Astrocyte of the spinal cord (primary cell): ENCODE measurements at regions not wholly inside any gene's neighbourhood (a gene's known extent, or its start where the extent isn't known, plus 50 kb on each side); places are given as distances from the start of the nearest gene placed in this dataset.

ENCODE experiments used
- DNase-seq: peaks from one replicate; pipeline ENCODE4 v3.0.0; 2011; ENCODE audit warnings: low read depth, low spot score
- H3K4me3 ChIP-seq: 2 replicates; pipeline ENCODE4 v1.5.1; 2011; ENCODE audit warnings: low read depth, mild to moderate bottlenecking, low read length, moderate library complexity
- in situ Hi-C: cut with HindIII; loops from 2 replicates; pipeline ENCODE4 v1.10.0; 2017; ENCODE audit warnings: low sequenced_read_pairs
- TF ChIP-seq, protein P1 (sequence below): IDR thresholded peaks from 2 replicates; pipeline ENCODE4 v1.5.1; 2012; ENCODE audit warnings: low read depth, mild to moderate bottlenecking, low read length, inconsistent platforms

DNA sequence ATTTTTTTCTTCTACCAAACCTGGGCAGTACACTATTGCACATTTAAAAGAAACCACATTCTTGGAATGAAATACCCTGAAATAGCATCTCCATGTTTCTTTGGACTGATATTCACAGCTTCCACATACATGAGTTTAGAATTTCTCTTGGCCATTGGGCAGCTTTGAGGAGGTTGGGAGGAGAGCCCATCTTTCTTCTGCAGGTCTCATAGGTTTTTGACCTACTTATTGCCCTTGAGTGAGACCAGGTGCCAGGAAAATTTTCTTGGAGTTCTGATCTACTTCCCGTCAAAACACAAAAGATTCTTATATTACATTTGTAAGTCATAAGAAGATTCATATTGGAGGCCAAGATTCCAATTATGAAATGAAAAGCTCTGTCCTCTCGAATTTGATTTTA is 212.0 kb downstream of the IBTK start:
- DNase-seq, result no peak
- in situ Hi-C loops, result no loop called here
- TF ChIP-seq, protein P1, sequence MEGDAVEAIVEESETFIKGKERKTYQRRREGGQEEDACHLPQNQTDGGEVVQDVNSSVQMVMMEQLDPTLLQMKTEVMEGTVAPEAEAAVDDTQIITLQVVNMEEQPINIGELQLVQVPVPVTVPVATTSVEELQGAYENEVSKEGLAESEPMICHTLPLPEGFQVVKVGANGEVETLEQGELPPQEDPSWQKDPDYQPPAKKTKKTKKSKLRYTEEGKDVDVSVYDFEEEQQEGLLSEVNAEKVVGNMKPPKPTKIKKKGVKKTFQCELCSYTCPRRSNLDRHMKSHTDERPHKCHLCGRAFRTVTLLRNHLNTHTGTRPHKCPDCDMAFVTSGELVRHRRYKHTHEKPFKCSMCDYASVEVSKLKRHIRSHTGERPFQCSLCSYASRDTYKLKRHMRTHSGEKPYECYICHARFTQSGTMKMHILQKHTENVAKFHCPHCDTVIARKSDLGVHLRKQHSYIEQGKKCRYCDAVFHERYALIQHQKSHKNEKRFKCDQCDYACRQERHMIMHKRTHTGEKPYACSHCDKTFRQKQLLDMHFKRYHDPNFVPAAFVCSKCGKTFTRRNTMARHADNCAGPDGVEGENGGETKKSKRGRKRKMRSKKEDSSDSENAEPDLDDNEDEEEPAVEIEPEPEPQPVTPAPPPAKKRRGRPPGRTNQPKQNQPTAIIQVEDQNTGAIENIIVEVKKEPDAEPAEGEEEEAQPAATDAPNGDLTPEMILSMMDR, result no peak
- no peak overlapping the region for H3K4me3 ChIP-seq

GRCh38 chr6:82033631-82034211 is 213.8 kb downstream of the IBTK start:
- TF ChIP-seq, protein P1, result no peak
- H3K4me3 ChIP-seq, result no peak overlapping the region
- in situ Hi-C loops, result no loop called here
- DNase-seq, result no peak

- TF ChIP-seq, protein P1, result no peak
- no peak overlapping the region for H3K4me3 ChIP-seq
- in situ Hi-C loops, result no loop called here
- DNase-seq, result no peak
Measured at GRCh38 chr6:82032444-82032843, 215.1 kb downstream of the IBTK start.

- DNase-seq, result no peak
- in situ Hi-C loops, result no loop called here
- TF ChIP-seq, protein P1, result no peak
- no peak overlapping the region for H3K4me3 ChIP-seq
Measured at GRCh38 chr6:82030761-82031503, 216.6 kb downstream of the IBTK start.

- DNase-seq, result no peak
- H3K4me3 ChIP-seq, result no peak overlapping the region
- in situ Hi-C loops, result no loop called here
- TF ChIP-seq, protein P1, result no peak
Measured at GRCh38 chr6:82030301-82030700, 217.2 kb downstream of the IBTK start.

DNA sequence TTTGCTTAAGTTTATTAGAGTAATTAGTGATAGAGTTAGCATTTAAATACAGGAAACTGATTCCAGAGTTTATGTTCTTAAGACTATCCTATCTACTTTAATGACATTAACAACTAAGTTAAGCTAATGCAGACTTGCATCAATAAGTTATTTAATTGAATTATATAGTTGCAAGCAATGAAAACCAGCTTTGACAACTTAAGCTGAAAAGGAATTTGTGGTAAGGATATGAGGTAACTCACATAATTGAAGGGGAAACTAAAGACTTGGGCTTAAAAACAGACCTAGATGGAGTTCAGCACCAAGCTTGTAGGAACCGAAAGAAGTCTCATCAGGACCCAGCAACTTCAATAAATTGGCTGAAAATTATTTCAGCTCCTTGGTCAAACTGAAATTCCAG is 222.3 kb downstream of the IBTK start:
- TF ChIP-seq, protein P1, result no peak
- in situ Hi-C loops, result no loop called here
- DNase-seq, result no peak
- H3K4me3 ChIP-seq, result no peak overlapping the region
